T-cell (primary cell): ENCODE measurements at regions not wholly inside any gene's neighbourhood (a gene's known extent, or its start where the extent isn't known, plus 50 kb on each side); places are given as distances from the start of the nearest gene placed in this dataset.

Experiments
- ATAC-seq, 4 experiments: fragments of 200-7000 bp in 3 of 4; fragments of 150-1000 bp in 1 of 4; cut with Tn5 transposase; replicated peaks in 1 of 4; 1 replicate in 3 of 4; 2 replicates in 1 of 4; pipeline ENCODE4 v1.10.0; 2021; ENCODE audit warnings: moderate library complexity in 3 of 4, mild to moderate bottlenecking in 2 of 4, moderate number of reproducible peaks in 1 of 4
- CTCF ChIA-PET, 2 donors: fragments of 300-600 bp; sonication (Branson Sonifier 250); formaldehyde crosslinking; loops; one replicate each; lab custom pipeline; 2022; ENCODE audit warnings: antibody characterized with exemption in 2 of 2; lab: Charles Lee
- POLR2A ChIA-PET, 2 donors: fragments of 300-600 bp; sonication (Branson Sonifier 250); formaldehyde crosslinking; loops; one replicate each; lab custom pipeline; 2022; ENCODE audit warnings: antibody characterized with exemption in 2 of 2; lab: Charles Lee
- DNase-seq, 35 experiments: peaks; one replicate each; pipeline versions ENCODE4 v3.0.0 to v3.0.0-alpha.2; 2013 to 2023
- H3K27ac ChIP-seq: one replicate; pipeline ENCODE4 v1.5.1; 2013; ENCODE audit warnings: low read length
- H3K27me3 ChIP-seq, 2 experiments: replicated peaks in 1 of 2; 1 replicate in 1 of 2; 2 replicates in 1 of 2; pipeline versions ENCODE4 v1.6.1 to v1.7.0; 2013; ENCODE audit warnings: low read length in 1 of 2, mixed read lengths in 1 of 2; ENCODE audit not compliant: control insufficient read depth in 2 of 2, insufficient read depth in 2 of 2; ENCODE audit errors: extremely low read depth in 1 of 2
- H3K36me3 ChIP-seq, 2 donors: 1 replicate in 1 of 2; 2 replicates in 1 of 2; pipeline versions ENCODE4 v1.6.1 to v1.7.0; 2013; ENCODE audit warnings: low read length in 1 of 2; ENCODE audit not compliant: control insufficient read depth in 2 of 2, insufficient read depth in 1 of 2; ENCODE audit errors: extremely low read depth in 1 of 2
- H3K4me1 ChIP-seq, 2 experiments: 1 replicate in 1 of 2; 2 replicates in 1 of 2; pipeline versions ENCODE4 v1.6.1 to v1.7.0; 2013; ENCODE audit warnings: low read length in 2 of 2, mixed read lengths in 1 of 2; ENCODE audit not compliant: insufficient read depth in 2 of 2, control insufficient read depth in 1 of 2; ENCODE audit errors: extremely low read depth in 1 of 2
- H3K4me3 ChIP-seq, 2 donors: 1 replicate in 1 of 2; 2 replicates in 1 of 2; pipeline versions ENCODE4 v1.5.1 to v1.7.0; 2013; ENCODE audit warnings: mild to moderate bottlenecking in 2 of 2, low read length in 1 of 2, moderate library complexity in 1 of 2; ENCODE audit not compliant: control insufficient read depth in 1 of 2; ENCODE audit errors: extremely low read depth in 1 of 2
- H3K9me3 ChIP-seq: 2 replicates; pipeline ENCODE4 v1.7.0; 2013
- H3K27ac Mint-ChIP-seq, 2 donors: one replicate each; pipeline ENCODE4 v1.8.0; 2020 to 2021; ENCODE audit warnings: mild to moderate bottlenecking in 2 of 2, mixed read lengths in 2 of 2
- H3K27me3 Mint-ChIP-seq, 2 donors: one replicate each; pipeline ENCODE4 v1.8.0; 2021 to 2022; ENCODE audit warnings: mixed read lengths in 2 of 2
- H3K36me3 Mint-ChIP-seq: one replicate; pipeline ENCODE4 v1.8.0; 2021; ENCODE audit warnings: mixed read lengths
- H3K4me1 Mint-ChIP-seq, 3 donors: one replicate each; pipeline ENCODE4 v1.8.0; 2020 to 2022; ENCODE audit warnings: mixed read lengths in 3 of 3, mild to moderate bottlenecking in 1 of 3
- H3K4me3 Mint-ChIP-seq, 3 donors: one replicate each; pipeline ENCODE4 v1.8.0; 2020 to 2022; ENCODE audit warnings: mild to moderate bottlenecking in 3 of 3, mixed read lengths in 3 of 3, moderate library complexity in 3 of 3
- H3K9me3 Mint-ChIP-seq, 3 donors: one replicate each; pipeline ENCODE4 v1.8.0; 2020 to 2022; ENCODE audit warnings: mixed read lengths in 3 of 3
- WGBS: methylation state at CpG from one replicate; pipeline ENCODE4 v1.1.5; 2013; ENCODE audit warnings: missing lambda C conversion rate; ENCODE audit not compliant: insufficient coverage; 5-methylcytosine and 5-hydroxymethylcytosine counted together

GRCh38 chr15:95911570-95912279 is 418.8 kb upstream of the NR2F2 start:
- H3K4me1 Mint-ChIP-seq: no peaks in the 10 kb centered on the region
- Histone ChIP-seq H3K4me1 (no peaks in the 10 kb centered on the region), H3K27me3 (no peaks in the 10 kb centered on the region), H3K9me3 (no peaks in the 10 kb centered on the region), H3K4me3 (no peak overlapping the region), H3K36me3 (no peaks in the 10 kb centered on the region), H3K27ac (no peak overlapping the region)
- no peak for ATAC-seq
- H3K36me3 Mint-ChIP-seq: no peaks in the 10 kb centered on the region
- no peak for DNase-seq
- 73% methylated on average over 5 of the region's 11 CpGs for WGBS
- peaks cover 2 to 9% of the 10 kb centered on the region in 2 donors for H3K27me3 Mint-ChIP-seq
- H3K9me3 Mint-ChIP-seq: no peaks in the 10 kb centered on the region
- H3K4me3 Mint-ChIP-seq: no peak overlapping the region
- POLR2A ChIA-PET: no interaction called here
- CTCF ChIA-PET: no interaction called here
- no peak overlapping the region for H3K27ac Mint-ChIP-seq

GRCh38 chr15:95912280-95912625 is 418.2 kb upstream of the NR2F2 start:
- 87% methylated on average over 5 of the region's 7 CpGs for whole genome bisulfite sequencing
- POLR2A ChIA-PET: no interaction called here
- H3K36me3 ChIP-seq: no peaks in the 10 kb centered on the region
- Mint-ChIP-seq H3K4me3 (no peak overlapping the region), H3K27me3 (peaks cover 2 to 9% of the 10 kb centered on the region in 2 donors), H3K27ac (no peak overlapping the region), H3K9me3 (no peaks in the 10 kb centered on the region), H3K4me1 (no peaks in the 10 kb centered on the region), H3K36me3 (no peaks in the 10 kb centered on the region)
- DNase-seq (no peak), ATAC-seq (no peak)
- no peak overlapping the region for H3K27ac ChIP-seq
- no peak overlapping the region for H3K4me3 ChIP-seq
- no peaks in the 10 kb centered on the region for H3K27me3 ChIP-seq
- H3K9me3 ChIP-seq: no peaks in the 10 kb centered on the region
- H3K4me1 ChIP-seq: no peaks in the 10 kb centered on the region
- CTCF ChIA-PET: no interaction called here

DNA sequence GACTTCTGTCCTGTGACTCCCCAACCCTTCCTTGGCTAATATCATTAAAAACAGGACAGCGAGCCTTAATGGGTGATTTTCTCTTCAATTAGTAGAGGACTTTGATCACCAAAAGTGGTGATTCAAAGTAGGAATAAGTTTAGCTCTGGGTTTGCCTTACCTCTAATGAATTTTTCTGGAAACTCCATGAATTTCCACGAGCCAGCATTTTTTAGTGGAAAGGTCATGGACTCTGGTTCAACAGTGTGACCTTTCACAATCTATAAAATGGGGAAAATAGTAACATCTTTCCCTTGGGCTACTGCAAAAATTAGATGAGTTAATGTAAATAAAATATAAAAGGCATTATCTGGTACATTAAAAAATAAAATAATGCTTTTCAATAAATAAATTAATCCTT is 417.8 kb upstream of the NR2F2 start:
- Histone ChIP-seq H3K9me3 (no peaks in the 10 kb centered on the region), H3K4me1 (no peaks in the 10 kb centered on the region), H3K27me3 (no peaks in the 10 kb centered on the region), H3K4me3 (no peak overlapping the region), H3K36me3 (no peaks in the 10 kb centered on the region), H3K27ac (no peak overlapping the region)
- ChIA-PET POLR2A (no interaction called here), CTCF (no interaction called here)
- H3K27ac Mint-ChIP-seq: no peak overlapping the region
- DNase-seq: no peak
- no peaks in the 10 kb centered on the region for H3K4me1 Mint-ChIP-seq
- WGBS: no CpG with 5 or more reads among the region's 2 CpGs
- peaks cover 2 to 9% of the 10 kb centered on the region in 2 donors for H3K27me3 Mint-ChIP-seq
- no peaks in the 10 kb centered on the region for H3K36me3 Mint-ChIP-seq
- no peak for ATAC-seq
- no peaks in the 10 kb centered on the region for H3K9me3 Mint-ChIP-seq
- no peak overlapping the region for H3K4me3 Mint-ChIP-seq

DNA sequence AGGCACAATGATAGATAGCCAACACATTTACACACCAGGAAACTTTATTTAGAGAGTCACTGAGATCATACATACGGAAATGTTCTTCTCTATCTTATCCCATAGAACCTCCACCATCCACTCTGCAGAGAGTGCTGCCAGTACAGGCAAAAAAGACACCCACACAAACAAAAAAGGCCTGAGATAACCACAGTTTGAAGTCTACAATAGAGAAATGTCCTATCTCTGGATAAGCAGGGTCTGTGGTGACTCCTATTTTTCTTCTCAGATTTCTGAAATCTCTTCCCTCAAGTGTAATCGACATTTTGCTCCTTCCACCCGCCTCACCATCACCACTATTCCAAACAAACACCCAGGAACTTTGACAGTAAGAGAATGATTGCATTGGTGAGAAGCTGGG is 413.9 kb upstream of the NR2F2 start:
- DNase-seq (no peak), ATAC-seq (no peak)
- Histone ChIP-seq H3K4me1 (no peaks in the 10 kb centered on the region), H3K4me3 (no peak overlapping the region), H3K27ac (no peak overlapping the region), H3K9me3 (no peaks in the 10 kb centered on the region), H3K36me3 (no peaks in the 10 kb centered on the region), H3K27me3 (no peaks in the 10 kb centered on the region)
- H3K9me3 Mint-ChIP-seq: no peaks in the 10 kb centered on the region
- no peak overlapping the region for H3K4me3 Mint-ChIP-seq
- no peaks in the 10 kb centered on the region for H3K36me3 Mint-ChIP-seq
- H3K27ac Mint-ChIP-seq: no peak overlapping the region
- H3K27me3 Mint-ChIP-seq: peaks cover 0 to 11% of the 10 kb centered on the region in 2 donors
- H3K4me1 Mint-ChIP-seq: no peaks in the 10 kb centered on the region
- POLR2A ChIA-PET: no interaction called here
- no CpG with 5 or more reads among the region's 3 CpGs for WGBS
- CTCF ChIA-PET: no interaction called here

GRCh38 chr15:95918525-95918924 is 412.0 kb upstream of the NR2F2 start:
- H3K36me3 Mint-ChIP-seq: no peaks in the 10 kb centered on the region
- WGBS: no CpG with 5 or more reads among the region's 3 CpGs
- H3K9me3 ChIP-seq: no peaks in the 10 kb centered on the region
- no peaks in the 10 kb centered on the region for H3K27me3 ChIP-seq
- CTCF ChIA-PET: no interaction called here
- H3K4me3 ChIP-seq: no peak overlapping the region
- H3K27ac ChIP-seq: no peak overlapping the region
- H3K4me3 Mint-ChIP-seq: no peak overlapping the region
- H3K4me1 ChIP-seq: no peaks in the 10 kb centered on the region
- H3K27ac Mint-ChIP-seq: no peak overlapping the region
- no peaks in the 10 kb centered on the region for H3K9me3 Mint-ChIP-seq
- H3K4me1 Mint-ChIP-seq: no peaks in the 10 kb centered on the region
- POLR2A ChIA-PET: no interaction called here
- peaks cover 0 to 16% of the 10 kb centered on the region in 2 donors for H3K27me3 Mint-ChIP-seq
- ATAC-seq: no peak
- no peak for DNase-seq
- H3K36me3 ChIP-seq: no peaks in the 10 kb centered on the region

DNA sequence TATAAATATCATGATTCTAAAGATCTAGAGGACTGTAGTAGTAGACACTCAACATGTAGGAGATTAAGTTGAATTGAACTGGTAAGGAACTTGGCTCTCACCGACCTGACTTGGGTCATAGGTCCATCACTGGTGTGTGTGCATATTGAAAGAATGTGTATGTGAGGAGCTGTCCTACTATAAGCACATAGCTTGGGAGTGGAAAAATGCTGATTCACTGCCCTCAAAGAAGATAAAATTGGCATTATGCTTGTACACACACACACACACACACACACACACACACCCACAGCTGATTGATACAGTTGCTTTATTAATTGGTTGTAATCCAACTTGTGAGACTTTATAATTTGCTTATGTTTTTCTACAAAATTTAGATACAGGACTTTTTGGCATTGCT is 411.0 kb upstream of the NR2F2 start:
- Mint-ChIP-seq H3K27ac (no peak overlapping the region), H3K4me1 (no peaks in the 10 kb centered on the region), H3K4me3 (no peak overlapping the region), H3K9me3 (no peaks in the 10 kb centered on the region), H3K36me3 (no peaks in the 10 kb centered on the region), H3K27me3 (peaks cover 0 to 12% of the 10 kb centered on the region in 2 donors)
- Histone ChIP-seq H3K9me3 (no peaks in the 10 kb centered on the region), H3K4me1 (no peaks in the 10 kb centered on the region), H3K36me3 (no peaks in the 10 kb centered on the region), H3K27me3 (no peaks in the 10 kb centered on the region), H3K27ac (no peak overlapping the region), H3K4me3 (no peak overlapping the region)
- ChIA-PET POLR2A (no interaction called here), CTCF (interaction anchor here in 1 of 2 donors (0.7 kb wide), 1 partner anchor 246 kb away, joined by 3 read pairs; no protein-coding TSS in a partner anchor)
- WGBS: no CpG with 5 or more reads among the region's 1 CpG
- ATAC-seq: no peak
- DNase-seq: no peak

DNA sequence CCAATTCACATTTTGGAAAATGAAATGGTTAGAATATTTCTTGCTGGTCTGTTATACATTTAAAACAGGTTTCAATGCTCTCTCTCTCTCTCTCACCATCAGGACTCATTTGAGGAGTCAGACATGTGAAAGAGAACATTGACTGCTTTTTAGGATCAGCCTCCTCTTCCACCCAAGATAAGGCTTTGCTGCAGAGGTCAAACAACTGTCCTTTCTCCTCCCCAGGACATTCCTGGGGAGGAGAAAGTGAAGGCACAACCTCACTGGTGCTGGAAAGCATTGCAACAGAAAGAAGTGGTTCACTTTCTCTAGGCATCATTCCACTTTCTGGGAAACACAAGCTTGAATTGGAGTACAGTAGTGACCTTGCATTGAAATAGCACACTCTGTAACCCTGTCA is 409.1 kb upstream of the NR2F2 start:
- H3K4me3 Mint-ChIP-seq: no peak overlapping the region
- H3K9me3 Mint-ChIP-seq: no peaks in the 10 kb centered on the region
- Histone ChIP-seq H3K4me1 (no peaks in the 10 kb centered on the region), H3K27ac (no peak overlapping the region), H3K9me3 (no peaks in the 10 kb centered on the region), H3K36me3 (no peaks in the 10 kb centered on the region), H3K27me3 (no peaks in the 10 kb centered on the region), H3K4me3 (no peak overlapping the region)
- CTCF ChIA-PET: interaction anchor here in 1 of 2 donors (0.6 kb wide), 1 partner anchor 110 kb away, joined by 3 read pairs; no protein-coding TSS in a partner anchor
- DNase-seq: no peak
- POLR2A ChIA-PET: interaction anchor here (0.6 kb wide), 2 partner anchors 193 to 196 kb away, joined by 3 to 4 read pairs; no protein-coding TSS in a partner anchor
- H3K4me1 Mint-ChIP-seq: no peaks in the 10 kb centered on the region
- H3K27ac Mint-ChIP-seq: no peak overlapping the region
- peaks cover 0 to 11% of the 10 kb centered on the region in 2 donors for H3K27me3 Mint-ChIP-seq
- ATAC-seq: no peak
- H3K36me3 Mint-ChIP-seq: no peaks in the 10 kb centered on the region
